ENCODE measurements at regions not wholly inside any gene's neighbourhood (a gene's known extent, or its start where the extent isn't known, plus 50 kb on each side); places are given as distances from the start of the nearest gene placed in this dataset.
"Not testable (repeated sequence)": the region's sequence is repeated elsewhere in the genome, so short reads cannot be mapped to it uniquely, and the experiment has no call there.

- not testable (repeated sequence) for DNase-seq
Measured at GRCh38 chr12:34229033-34229432, 206.7 kb downstream of the ALG10 start.

GRCh38 chr12:34233618-34234017 lies 211.3 kb downstream of the ALG10 start:
- no peak for DNase-seq

GRCh38 chr12:34236073-34236472 lies 213.8 kb downstream of the ALG10 start:
- DNase-seq: no peak

GRCh38 chr12:34244608-34245007 lies 222.3 kb downstream of the ALG10 start:
- no peak for DNase-seq

GRCh38 chr12:34249271-34249670 lies 227.0 kb downstream of the ALG10 start:
- no peak for DNase-seq

- not testable (repeated sequence) for DNase-seq
Measured at GRCh38 chr12:34251879-34252278, 229.6 kb downstream of the ALG10 start.

- no peak for DNase-seq
Measured at GRCh38 chr12:34253674-34254073, 231.4 kb downstream of the ALG10 start.

- no peak for DNase-seq
Measured at GRCh38 chr12:34257093-34257492, 234.8 kb downstream of the ALG10 start.

GRCh38 chr12:34262140-34262539 lies 239.8 kb downstream of the ALG10 start:
- not testable (repeated sequence) for DNase-seq

GRCh38 chr12:34264110-34264509 lies 241.8 kb downstream of the ALG10 start:
- no peak for DNase-seq

- not testable (repeated sequence) for DNase-seq
Measured at GRCh38 chr12:34273703-34274102, 251.4 kb downstream of the ALG10 start.

- no peak for DNase-seq
Measured at GRCh38 chr12:34275129-34275528, 252.8 kb downstream of the ALG10 start.

GRCh38 chr12:34286483-34286882 lies 264.2 kb downstream of the ALG10 start:
- no peak for DNase-seq

GRCh38 chr12:34286934-34287333 lies 264.6 kb downstream of the ALG10 start:
- DNase-seq: no peak

GRCh38 chr12:34287437-34287836 lies 265.1 kb downstream of the ALG10 start:
- DNase-seq: no peak

- no peak for DNase-seq
Measured at GRCh38 chr12:34287986-34288962, 266.0 kb downstream of the ALG10 start.

GRCh38 chr12:34288963-34289345 lies 266.7 kb downstream of the ALG10 start:
- no peak for DNase-seq

GRCh38 chr12:34289431-34290380 lies 267.4 kb downstream of the ALG10 start:
- no peak for DNase-seq

GRCh38 chr12:34290381-34290995 lies 268.2 kb downstream of the ALG10 start:
- DNase-seq: no peak

- no peak for DNase-seq
Measured at GRCh38 chr12:34291001-34291400, 268.7 kb downstream of the ALG10 start.

- no peak for DNase-seq
Measured at GRCh38 chr12:34291426-34291901, 269.2 kb downstream of the ALG10 start.

- DNase-seq: no peak
Measured at GRCh38 chr12:34292736-34293625, 270.7 kb downstream of the ALG10 start.
